Kidney capillary endothelial cell (primary cell): ENCODE measurements at regions not wholly inside any gene's neighbourhood (a gene's known extent, or its start where the extent isn't known, plus 50 kb on each side); places are given as distances from the start of the nearest gene placed in this dataset.
"Not testable (repeated sequence)": the region's sequence is repeated elsewhere in the genome, so short reads cannot be mapped to it uniquely, and the experiment has no call there.

Experiments used
- DNase-seq: peaks from one replicate; pipeline ENCODE4 v3.0.0-alpha.2; 2018; ENCODE audit warnings: low spot score

DNA sequence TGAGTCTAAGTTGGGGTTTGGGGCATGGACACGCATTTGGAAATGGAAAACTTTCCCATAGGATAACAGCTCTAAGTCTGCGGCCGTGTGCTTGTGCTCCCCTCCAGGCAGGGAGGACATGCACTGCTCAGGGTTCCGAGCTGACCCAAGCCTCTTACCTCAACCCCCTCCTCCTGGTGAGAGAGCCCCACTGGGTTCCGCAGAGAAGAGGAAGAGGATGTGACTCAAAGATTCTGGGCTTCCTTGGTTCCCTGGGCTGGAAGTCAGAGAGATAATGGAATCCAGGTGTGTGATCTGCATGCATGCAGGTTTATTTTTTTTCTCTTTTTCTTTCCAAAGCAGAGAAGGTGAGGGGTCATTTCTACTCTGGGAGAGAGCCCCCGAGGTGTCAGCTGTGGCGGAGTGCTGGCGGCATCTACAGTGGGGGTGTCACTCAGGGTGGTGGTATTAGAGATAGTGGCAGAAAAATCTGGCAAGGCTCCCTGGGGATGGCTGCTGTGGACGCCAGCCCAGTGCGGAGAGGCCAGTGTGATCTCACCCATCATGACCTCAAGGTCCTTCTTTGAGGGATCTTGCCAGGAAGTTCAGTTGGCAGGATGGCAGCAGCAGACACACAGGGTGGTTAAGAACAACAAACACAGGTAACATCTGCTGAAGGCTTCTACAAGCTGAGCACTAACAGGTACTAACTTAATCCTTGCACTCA, 168.7 kb upstream of the HAND2 start:
- no peak for DNase-seq

DNA sequence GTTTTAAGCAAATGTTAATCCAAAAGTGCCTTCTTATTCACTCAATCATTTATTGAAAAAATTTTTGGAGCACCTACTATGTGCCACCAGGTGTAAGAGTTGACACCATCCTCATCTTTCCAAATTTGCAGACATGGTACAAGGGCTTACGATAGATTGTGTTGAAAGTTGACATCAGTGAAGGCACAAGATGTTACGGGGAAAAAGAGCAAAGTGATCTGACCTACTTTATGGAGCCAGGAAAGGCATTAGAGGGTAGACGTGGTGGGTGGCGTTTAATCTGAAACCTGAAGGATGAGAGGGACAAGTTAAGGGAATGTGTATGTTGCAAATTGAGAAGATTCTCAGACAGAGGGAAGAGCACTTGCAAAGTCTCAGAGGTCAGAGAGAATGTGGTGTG, 167.8 kb upstream of the HAND2 start:
- no peak for DNase-seq

DNA sequence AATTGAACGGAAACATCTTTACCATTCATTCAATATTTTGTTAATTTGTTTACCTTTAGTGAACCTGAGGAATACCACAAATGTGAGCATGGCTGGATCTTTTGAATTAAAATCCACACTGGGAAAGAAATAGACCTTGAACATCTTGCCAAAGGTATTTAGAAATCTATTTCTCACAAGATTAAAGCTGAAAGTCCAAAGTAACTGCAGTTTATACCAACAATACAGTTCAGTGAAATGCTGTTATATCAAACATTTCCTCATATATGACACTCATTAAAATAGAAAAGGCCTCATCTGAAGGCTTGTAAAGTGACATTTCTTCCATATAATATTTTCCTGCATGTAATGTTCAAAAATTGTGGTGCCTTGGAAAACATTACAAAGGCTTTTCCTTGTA, 166.5 kb upstream of the HAND2 start:
- DNase-seq: no peak

GRCh38 chr4:173696011-173696410, 166.0 kb upstream of the HAND2 start:
- no peak for DNase-seq

- no peak for DNase-seq
Measured at GRCh38 chr4:173685831-173686210, 155.8 kb upstream of the HAND2 start.

GRCh38 chr4:173685165-173685830, 155.3 kb upstream of the HAND2 start:
- no peak for DNase-seq

DNA sequence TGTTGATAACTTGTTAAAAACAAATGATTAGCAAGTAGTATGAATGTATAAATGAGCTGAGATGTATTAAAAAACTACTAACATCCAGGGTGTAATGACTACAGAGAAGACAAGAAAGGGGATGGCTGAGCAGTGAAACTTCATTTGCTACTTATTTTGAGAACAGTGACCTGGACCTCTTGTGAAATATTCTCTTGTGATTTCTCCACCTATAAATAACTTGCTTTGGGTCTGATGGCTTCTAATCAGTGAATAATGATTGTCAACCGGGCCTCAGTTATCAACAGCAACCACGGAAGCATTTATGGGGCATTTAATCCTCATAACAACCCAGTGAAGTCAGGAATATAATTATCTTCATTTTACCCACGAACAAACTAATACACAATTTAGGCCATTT, 154.2 kb upstream of the HAND2 start:
- DNase-seq: no peak

GRCh38 chr4:173682609-173683008, 152.6 kb upstream of the HAND2 start:
- no peak for DNase-seq

DNA sequence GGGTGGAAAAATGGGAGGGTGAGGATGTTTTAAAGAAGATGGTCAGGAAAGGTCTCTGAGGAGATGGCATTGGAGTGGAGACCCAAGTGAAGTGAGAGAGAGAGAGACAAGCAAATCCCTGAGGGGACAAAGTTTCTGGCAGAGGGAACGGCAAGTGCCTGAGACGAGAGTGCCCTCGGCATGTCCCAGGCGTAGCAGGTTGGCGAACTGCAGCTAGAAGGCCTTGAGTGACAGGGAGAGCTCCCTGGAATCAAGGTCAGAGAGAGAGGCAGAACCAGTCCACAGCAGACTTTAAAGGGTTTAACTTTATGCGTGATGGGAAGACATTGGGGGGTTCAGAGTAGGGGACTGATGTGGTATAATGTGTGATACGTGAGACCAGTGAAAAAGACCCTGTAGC, 150.2 kb upstream of the HAND2 start:
- DNase-seq: no peak

GRCh38 chr4:173675446-173675845, 145.4 kb upstream of the HAND2 start:
- no peak for DNase-seq

- DNase-seq: no peak
Measured at GRCh38 chr4:173669460-173670179, 139.6 kb upstream of the HAND2 start.

DNA sequence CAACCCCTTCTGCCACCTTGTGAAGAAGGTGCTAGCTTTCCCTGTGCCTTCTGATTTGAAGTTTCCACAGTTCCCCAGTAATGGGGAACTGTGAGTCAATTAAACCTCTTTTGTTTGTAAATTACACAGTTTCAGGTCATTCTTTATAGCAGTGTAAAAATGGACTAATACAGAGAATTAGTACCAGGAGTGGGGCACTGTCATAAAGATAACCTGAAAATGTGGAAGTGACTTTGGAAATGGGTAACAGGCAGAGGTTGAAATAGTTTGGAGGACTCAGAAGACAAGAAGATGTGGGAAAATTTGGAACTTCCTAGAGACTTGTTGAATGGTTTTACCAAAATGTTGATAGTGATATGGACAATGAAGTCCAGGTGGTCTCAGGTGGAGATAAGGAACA, 131.0 kb upstream of the HAND2 start:
- DNase-seq: no peak

DNA sequence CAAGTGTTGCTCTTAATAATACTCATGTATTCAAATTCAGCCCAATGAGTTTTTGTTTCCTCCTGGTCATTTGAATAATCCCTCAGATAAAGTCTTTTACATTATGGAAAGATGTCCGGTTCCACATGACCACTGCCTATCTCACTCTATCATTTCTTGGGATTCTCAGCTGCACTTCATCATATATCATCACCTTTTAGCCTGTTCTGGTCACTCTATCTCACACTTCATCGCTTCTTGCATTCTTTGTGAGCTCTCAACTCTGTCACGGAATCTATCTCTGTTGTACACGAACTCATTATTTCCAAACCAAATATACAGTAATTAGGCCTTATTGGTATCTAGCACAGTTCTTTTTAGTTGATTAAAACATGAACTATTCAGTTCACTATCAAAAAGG, 126.9 kb upstream of the HAND2 start:
- DNase-seq: no peak

DNA sequence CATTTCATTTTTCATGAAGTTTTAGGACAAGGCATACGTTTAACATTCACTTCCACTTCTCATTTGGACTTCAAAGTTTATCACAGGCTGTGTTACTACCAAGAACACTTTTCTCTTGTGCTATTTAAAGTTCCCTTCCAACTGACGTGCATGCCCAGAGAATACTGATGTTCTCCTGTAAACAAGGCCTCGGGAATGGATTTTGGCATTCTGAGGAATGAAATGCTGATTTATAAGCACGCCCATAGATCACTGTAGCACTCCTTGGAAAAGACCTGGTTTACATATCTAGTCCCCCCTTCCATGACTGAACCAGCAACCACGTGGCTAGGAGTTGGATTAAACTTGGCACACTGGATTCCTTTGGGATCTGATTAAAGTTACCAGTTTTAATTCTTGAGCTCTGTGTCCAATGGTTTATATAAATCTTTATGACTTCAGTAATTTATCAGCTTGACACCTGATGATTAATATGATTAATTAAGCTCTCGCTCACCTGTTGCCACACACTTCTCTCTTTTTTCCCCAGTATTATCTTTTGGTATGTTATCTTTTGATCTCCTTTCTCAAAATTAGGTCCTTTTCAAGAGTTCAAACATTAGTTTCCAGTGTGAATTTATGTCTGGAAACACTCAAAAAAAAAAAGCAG, 122.4 kb upstream of the HAND2 start:
- no peak for DNase-seq

- DNase-seq: no peak
Measured at GRCh38 chr4:173651651-173652282, 121.7 kb upstream of the HAND2 start.

GRCh38 chr4:173647902-173648301, 117.9 kb upstream of the HAND2 start:
- no peak for DNase-seq

GRCh38 chr4:173642509-173642908, 112.5 kb upstream of the HAND2 start:
- no peak for DNase-seq

DNA sequence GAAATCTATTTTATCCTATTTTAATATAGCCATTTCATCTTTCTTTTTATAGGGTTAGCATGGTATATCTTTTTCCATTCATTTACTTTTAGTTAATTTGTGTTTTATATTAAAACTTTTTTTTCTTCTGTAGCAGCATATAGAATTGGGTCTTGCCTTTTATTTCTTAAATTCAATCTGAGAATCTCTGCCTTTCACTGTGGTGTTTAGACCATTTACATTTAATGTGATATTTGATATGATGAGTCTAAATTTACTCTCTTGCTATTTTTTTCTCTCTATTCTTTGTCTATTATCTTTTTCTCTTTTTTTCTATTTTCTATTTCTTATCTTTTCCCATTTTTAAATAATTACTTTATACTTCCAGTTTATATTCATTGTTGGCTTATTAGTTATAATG, 105.4 kb upstream of the HAND2 start:
- no peak for DNase-seq

GRCh38 chr4:173626277-173626676, 96.2 kb upstream of the HAND2 start:
- DNase-seq: no peak

- DNase-seq: not testable (repeated sequence)
Measured at GRCh38 chr4:173618648-173619047, 88.6 kb upstream of the HAND2 start.

DNA sequence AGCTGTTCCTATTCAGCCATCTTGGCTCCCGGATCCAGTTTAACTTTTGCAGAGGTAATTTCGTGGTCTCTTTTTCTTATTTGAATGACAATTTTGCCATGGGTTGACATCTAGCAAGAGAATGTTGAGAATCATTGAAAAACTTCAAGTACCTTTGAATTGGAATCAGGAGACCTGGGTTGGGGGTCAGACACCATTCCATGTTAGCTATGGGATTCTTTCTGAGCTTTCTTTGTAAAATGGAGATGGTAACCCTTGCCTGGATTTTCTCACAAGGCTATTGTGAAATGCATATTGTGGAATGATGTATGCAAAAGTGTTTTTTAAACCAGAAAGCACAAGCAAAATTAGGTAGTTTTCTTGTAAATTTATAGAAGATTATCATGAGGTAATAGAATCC, 79.1 kb upstream of the HAND2 start:
- DNase-seq: no peak

GRCh38 chr4:173608632-173609031, 78.6 kb upstream of the HAND2 start:
- not testable (repeated sequence) for DNase-seq
